ENCODE measurements at regions not wholly inside any gene's neighbourhood (a gene's known extent, or its start where the extent isn't known, plus 50 kb on each side); places are given as distances from the start of the nearest gene placed in this dataset.

- no peaks in the 10 kb centered on the region for H3K36me3 Mint-ChIP-seq (ENCODE audit: unreplicated experiment)
- no peak for DNase-seq (ENCODE audit: extremely low spot score, unreplicated experiment)
- H3K27me3 Mint-ChIP-seq (ENCODE audit: unreplicated experiment) = peaks cover 73% of the 10 kb centered on the region
- H3K4me3 Mint-ChIP-seq (ENCODE audit: unreplicated experiment) = no peak overlapping the region
- H3K27ac Mint-ChIP-seq (ENCODE audit: unreplicated experiment) = no peak overlapping the region
- TF ChIP-seq, protein P1, sequence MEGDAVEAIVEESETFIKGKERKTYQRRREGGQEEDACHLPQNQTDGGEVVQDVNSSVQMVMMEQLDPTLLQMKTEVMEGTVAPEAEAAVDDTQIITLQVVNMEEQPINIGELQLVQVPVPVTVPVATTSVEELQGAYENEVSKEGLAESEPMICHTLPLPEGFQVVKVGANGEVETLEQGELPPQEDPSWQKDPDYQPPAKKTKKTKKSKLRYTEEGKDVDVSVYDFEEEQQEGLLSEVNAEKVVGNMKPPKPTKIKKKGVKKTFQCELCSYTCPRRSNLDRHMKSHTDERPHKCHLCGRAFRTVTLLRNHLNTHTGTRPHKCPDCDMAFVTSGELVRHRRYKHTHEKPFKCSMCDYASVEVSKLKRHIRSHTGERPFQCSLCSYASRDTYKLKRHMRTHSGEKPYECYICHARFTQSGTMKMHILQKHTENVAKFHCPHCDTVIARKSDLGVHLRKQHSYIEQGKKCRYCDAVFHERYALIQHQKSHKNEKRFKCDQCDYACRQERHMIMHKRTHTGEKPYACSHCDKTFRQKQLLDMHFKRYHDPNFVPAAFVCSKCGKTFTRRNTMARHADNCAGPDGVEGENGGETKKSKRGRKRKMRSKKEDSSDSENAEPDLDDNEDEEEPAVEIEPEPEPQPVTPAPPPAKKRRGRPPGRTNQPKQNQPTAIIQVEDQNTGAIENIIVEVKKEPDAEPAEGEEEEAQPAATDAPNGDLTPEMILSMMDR (IDR thresholded peaks at IDR 0.05) = no peak
- H3K9me3 Mint-ChIP-seq (ENCODE audit: unreplicated experiment) = no peaks in the 10 kb centered on the region
- peaks cover 15% of the 10 kb centered on the region for H3K4me1 Mint-ChIP-seq (ENCODE audit: unreplicated experiment)
These were observed 314.6 kb upstream of the PROK2 start for GRCh38 chr3:72099326-72100079.

DNA sequence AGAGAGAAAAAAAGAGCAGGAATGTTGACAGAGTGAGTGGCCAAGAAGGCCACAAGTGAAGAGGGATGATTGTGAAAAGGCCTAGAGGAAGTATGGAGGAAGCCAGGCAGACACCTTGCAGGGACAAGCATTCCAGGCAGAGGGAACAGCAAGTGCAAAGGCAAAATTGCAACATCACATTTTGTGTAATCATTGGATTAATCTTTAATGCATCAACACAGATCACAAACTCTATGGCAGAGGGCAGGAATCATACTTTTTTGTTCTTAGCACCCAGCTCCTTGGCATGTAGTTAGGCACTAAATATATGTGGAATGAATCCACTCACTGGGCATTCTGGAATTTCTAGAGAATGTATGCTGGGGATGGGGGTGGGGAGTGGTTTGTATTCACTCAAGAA lies 312.1 kb upstream of the PROK2 start:
- TF ChIP-seq, protein P1 (IDR thresholded peaks at IDR 0.05) = no peak
- no peak for DNase-seq (ENCODE audit: extremely low spot score, unreplicated experiment)
- Mint-ChIP-seq H3K36me3 (ENCODE audit: unreplicated experiment) (no peaks in the 10 kb centered on the region), H3K27me3 (ENCODE audit: unreplicated experiment) (peaks cover 84% of the 10 kb centered on the region), H3K4me3 (ENCODE audit: unreplicated experiment) (no peak overlapping the region), H3K4me1 (ENCODE audit: unreplicated experiment) (peaks cover 15% of the 10 kb centered on the region), H3K9me3 (ENCODE audit: unreplicated experiment) (no peaks in the 10 kb centered on the region), H3K27ac (ENCODE audit: unreplicated experiment) (no peak overlapping the region)

DNA sequence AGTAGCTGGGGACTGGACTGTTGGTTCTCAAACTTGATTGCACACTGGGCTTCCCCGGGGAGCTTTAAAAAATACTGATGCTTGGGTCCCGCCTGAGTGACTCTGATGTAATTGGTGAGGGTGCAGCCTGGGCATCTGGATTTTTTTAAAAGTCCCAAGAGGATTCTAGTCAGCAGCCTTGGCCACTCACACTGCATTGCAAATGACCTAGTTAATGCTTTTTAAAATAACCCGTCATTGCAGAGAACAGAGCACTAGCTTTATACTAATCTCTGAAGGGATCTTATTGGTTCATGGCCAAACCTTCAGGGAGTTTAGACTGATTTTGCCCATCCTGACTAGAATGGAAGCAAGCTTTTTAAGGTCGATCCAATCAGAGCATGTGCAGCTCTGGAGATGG lies 310.6 kb upstream of the PROK2 start:
- Mint-ChIP-seq H3K27me3 (ENCODE audit: unreplicated experiment) (peaks cover 85% of the 10 kb centered on the region), H3K27ac (ENCODE audit: unreplicated experiment) (no peak overlapping the region), H3K4me1 (ENCODE audit: unreplicated experiment) (peaks cover 2% of the 10 kb centered on the region), H3K9me3 (ENCODE audit: unreplicated experiment) (no peaks in the 10 kb centered on the region), H3K4me3 (ENCODE audit: unreplicated experiment) (no peak overlapping the region), H3K36me3 (ENCODE audit: unreplicated experiment) (no peaks in the 10 kb centered on the region)
- no peak for DNase-seq (ENCODE audit: extremely low spot score, unreplicated experiment)
- TF ChIP-seq, protein P1 (IDR thresholded peaks at IDR 0.05) = no peak

DNA sequence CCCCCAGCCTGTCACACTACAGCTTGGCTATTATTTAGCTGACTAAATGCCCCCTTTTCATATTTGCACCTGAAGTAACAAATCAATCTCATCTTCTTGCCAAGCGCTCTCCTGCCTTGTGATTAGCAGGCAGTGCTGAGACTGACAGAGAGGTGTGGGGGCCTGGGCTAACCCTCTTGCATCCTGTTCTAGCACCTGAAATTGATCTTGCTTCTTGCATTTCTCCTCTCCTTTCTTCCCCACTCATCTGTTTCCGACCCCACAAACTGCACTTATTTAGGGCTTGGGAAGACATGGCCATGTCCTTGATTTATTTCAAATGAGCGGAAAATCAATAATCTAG lies 309.0 kb upstream of the PROK2 start:
- TF ChIP-seq, protein P1 (IDR thresholded peaks at IDR 0.05) = no peak
- no peaks in the 10 kb centered on the region for H3K9me3 Mint-ChIP-seq (ENCODE audit: unreplicated experiment)
- DNase-seq (ENCODE audit: extremely low spot score, unreplicated experiment) = no peak
- peaks cover 80% of the 10 kb centered on the region for H3K27me3 Mint-ChIP-seq (ENCODE audit: unreplicated experiment)
- H3K4me1 Mint-ChIP-seq (ENCODE audit: unreplicated experiment) = no peaks in the 10 kb centered on the region
- H3K27ac Mint-ChIP-seq (ENCODE audit: unreplicated experiment) = no peak overlapping the region
- no peak overlapping the region for H3K4me3 Mint-ChIP-seq (ENCODE audit: unreplicated experiment)
- no peaks in the 10 kb centered on the region for H3K36me3 Mint-ChIP-seq (ENCODE audit: unreplicated experiment)

DNA sequence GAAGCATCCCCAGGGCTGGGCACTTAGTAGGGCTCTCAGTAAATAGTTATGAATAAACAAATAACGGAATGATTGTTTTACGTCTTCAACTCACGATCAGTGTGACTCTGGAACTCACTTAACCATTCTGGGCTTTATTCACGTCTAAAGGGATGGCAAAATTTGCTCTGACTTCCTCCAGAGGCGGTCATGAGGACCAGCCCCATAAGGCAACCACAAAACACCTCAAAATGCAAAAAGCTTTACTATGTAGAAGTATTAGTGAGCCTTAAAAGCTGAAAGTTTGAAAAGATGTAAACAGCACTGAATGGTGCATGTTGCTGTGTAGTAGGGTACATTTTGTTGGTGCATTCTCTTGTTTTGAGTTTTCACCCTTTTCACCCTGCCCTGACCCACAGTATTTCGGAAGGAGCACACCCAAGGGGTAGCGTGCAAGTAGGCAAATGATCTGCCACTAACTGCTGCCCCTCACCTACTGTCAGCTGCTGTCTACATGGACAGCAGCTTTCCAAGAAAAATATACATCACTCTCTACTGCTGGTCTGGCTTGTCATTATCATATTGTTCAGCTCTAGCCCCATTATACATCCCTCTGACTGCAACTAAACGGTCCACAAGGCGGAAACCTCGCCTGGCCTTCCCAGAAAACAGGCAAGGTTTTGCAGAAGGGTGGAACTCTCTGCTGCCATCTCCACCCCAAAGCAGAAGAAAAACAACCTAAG lies 308.5 kb upstream of the PROK2 start:
- TF ChIP-seq, protein P1 (IDR thresholded peaks at IDR 0.05) = no peak
- DNase-seq (ENCODE audit: extremely low spot score, unreplicated experiment) = no peak
- Mint-ChIP-seq H3K4me3 (ENCODE audit: unreplicated experiment) (no peak overlapping the region), H3K27ac (ENCODE audit: unreplicated experiment) (no peak overlapping the region), H3K36me3 (ENCODE audit: unreplicated experiment) (no peaks in the 10 kb centered on the region), H3K27me3 (ENCODE audit: unreplicated experiment) (peaks cover 75% of the 10 kb centered on the region), H3K9me3 (ENCODE audit: unreplicated experiment) (no peaks in the 10 kb centered on the region), H3K4me1 (ENCODE audit: unreplicated experiment) (no peaks in the 10 kb centered on the region)

Data from osteocyte (in vitro differentiated cells).